Testis (tissue), 2 donors: ENCODE measurements at regions not wholly inside any gene's neighbourhood (a gene's known extent, or its start where the extent isn't known, plus 50 kb on each side); places are given as distances from the start of the nearest gene placed in this dataset.

Source experiments
- POLR2A ChIP-seq: fragments of 450-650 bp; IDR thresholded peaks from one replicate; pipeline ENCODE4 v1.6.1; 2017; ENCODE audit warnings: antibody characterized with exemption, mild to moderate bottlenecking, moderate library complexity
- TF ChIP-seq, protein P1 (sequence below), 3 experiments: fragments of 450-650 bp in 2 of 3; fragments of 200-600 bp in 1 of 3; sonication (generic) in 1 of 3; IDR thresholded peaks; one replicate each; pipeline ENCODE4 v1.5.1; 2016 to 2019; ENCODE audit warnings: antibody characterized with exemption in 3 of 3, mild to moderate bottlenecking in 2 of 3, moderate library complexity in 1 of 3

DNA sequence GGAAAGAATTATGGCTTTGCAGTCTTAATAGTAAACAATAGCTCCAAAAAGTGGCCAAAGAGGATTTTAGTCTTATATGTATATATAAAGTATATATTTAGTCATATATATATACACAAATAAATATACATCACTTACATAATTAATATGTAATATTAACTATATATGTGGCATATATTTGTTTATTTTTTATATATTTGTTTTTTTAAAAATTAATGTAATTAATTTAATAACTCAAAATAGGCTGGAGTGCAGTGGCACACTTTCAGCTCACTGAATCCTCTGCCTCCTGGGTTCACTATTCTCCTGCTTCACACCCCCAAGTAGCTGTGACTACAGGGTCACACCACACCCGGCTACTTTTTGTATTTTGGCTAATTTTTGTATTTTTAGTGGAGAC, 532.6 kb downstream of the KCNT2 start:
- TF ChIP-seq, protein P1, sequence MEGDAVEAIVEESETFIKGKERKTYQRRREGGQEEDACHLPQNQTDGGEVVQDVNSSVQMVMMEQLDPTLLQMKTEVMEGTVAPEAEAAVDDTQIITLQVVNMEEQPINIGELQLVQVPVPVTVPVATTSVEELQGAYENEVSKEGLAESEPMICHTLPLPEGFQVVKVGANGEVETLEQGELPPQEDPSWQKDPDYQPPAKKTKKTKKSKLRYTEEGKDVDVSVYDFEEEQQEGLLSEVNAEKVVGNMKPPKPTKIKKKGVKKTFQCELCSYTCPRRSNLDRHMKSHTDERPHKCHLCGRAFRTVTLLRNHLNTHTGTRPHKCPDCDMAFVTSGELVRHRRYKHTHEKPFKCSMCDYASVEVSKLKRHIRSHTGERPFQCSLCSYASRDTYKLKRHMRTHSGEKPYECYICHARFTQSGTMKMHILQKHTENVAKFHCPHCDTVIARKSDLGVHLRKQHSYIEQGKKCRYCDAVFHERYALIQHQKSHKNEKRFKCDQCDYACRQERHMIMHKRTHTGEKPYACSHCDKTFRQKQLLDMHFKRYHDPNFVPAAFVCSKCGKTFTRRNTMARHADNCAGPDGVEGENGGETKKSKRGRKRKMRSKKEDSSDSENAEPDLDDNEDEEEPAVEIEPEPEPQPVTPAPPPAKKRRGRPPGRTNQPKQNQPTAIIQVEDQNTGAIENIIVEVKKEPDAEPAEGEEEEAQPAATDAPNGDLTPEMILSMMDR (IDR thresholded peaks at IDR 0.05) = no peak
- no peak for TF ChIP-seq POLR2A
